GM19239 (cell line): ENCODE measurements at regions not wholly inside any gene's neighbourhood (a gene's known extent, or its start where the extent isn't known, plus 50 kb on each side); places are given as distances from the start of the nearest gene placed in this dataset.

Experiments used
- DNase-seq: peaks from one replicate; pipeline ENCODE4 v3.0.0; 2011; ENCODE audit warnings: low spot score; ENCODE audit not compliant: insufficient read length
- FAIRE-seq: peaks from 2 replicates; lab custom pipeline; 2011; peaks lifted over from hg19 to GRCh38; lab: Jason Lieb, UNC

GRCh38 chr20:60822699-60823607 is 429.1 kb upstream of the CDH4 start:
- DNase-seq (no peak), FAIRE-seq (no peak)

GRCh38 chr20:60835876-60836275 is 416.2 kb upstream of the CDH4 start:
- DNase-seq (no peak), FAIRE-seq (no peak)

- DNase-seq (no peak), FAIRE-seq (no peak)
Observed at GRCh38 chr20:60837173-60837770, 414.8 kb upstream of the CDH4 start.

- DNase-seq = no peak
- no peak for FAIRE-seq
Observed at GRCh38 chr20:60838297-60838696, 413.8 kb upstream of the CDH4 start.

GRCh38 chr20:60840971-60841370 is 411.1 kb upstream of the CDH4 start:
- FAIRE-seq (no peak), DNase-seq (no peak)

DNA sequence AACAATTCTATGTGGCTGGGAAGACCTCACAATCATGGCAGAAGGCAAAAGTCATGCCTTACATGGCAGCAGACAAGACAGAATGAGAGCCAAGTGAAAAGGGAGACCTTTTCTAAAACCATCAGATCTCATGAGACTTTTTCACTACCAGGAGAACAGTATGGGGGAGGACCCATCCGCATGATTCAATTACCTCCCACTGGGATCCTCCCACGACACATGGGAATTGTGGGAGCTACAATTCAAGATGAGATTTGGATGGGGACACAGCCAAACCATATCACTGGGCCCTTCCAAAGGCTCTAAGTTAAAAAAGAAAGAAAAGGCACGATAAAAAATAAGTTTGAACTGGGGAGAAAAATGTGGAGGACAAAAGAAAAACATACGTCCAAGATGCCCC is 406.9 kb upstream of the CDH4 start:
- DNase-seq = no peak

DNA sequence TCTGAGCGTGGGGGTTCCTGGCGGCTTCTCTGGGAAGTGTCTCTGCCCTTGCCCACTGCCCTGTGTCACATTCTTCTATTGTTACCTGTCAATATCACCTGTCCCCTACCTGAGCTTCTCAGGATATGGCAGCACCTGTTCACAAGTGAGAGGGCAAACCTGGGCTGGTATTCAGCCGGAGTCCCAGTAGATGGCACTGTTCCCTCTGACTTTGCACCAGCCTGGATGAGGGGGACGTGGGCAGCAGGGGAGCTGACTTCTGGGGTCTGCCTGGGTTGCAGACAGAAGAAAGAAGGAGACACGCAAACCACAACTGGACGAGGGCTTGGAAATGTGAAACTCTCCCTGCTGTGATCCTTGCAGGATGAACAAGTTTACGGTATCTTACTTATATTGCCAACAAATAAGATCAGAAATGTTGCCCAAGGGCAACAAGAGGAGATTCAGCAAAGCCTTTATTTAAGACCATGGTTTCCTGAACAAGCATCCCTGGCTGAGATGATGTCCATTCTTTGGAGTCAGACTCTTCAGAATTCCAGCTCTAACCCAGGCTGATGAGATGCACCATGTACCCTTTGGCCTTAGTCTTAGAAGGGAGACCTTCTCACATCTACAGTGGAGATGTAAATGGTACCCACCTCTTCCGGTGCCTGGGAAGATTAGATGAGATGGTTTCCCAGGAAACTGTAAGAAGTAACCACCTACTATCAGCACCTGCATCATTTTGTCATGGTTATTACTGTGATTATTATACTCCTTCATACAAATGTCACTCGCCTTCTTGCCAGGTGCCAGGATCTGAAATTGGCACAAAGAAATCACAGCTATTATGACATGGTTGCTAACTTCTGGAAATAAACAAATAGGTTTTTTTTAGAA is 400.0 kb upstream of the CDH4 start:
- FAIRE-seq (no peak), DNase-seq (no peak)

More for the DNA sequence above, 406.9 kb upstream of the CDH4 start:
- FAIRE-seq = no peak

GRCh38 chr20:60857708-60858107 is 394.4 kb upstream of the CDH4 start:
- no peak for DNase-seq

DNA sequence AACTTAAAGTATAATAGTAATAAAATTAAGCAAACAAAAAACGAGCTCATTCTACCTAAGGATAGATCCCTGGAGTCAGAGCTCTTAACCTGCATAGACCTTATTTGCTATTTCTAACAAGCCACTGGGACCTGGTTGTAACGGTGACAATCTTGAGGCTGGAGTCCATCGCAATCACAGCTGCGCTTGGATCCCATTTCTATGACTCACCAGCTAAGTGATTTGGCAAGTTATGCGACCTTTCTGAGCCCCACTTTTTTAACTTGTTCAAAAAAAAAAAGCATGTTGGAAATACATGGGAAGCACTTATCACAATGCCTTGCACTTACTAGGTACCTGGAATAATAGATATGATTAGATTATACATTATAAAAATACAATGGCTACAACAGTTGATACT is 389.5 kb upstream of the CDH4 start:
- DNase-seq (no peak), FAIRE-seq (no peak)

More at GRCh38 chr20:60857708-60858107, 394.4 kb upstream of the CDH4 start:
- FAIRE-seq = no peak

DNA sequence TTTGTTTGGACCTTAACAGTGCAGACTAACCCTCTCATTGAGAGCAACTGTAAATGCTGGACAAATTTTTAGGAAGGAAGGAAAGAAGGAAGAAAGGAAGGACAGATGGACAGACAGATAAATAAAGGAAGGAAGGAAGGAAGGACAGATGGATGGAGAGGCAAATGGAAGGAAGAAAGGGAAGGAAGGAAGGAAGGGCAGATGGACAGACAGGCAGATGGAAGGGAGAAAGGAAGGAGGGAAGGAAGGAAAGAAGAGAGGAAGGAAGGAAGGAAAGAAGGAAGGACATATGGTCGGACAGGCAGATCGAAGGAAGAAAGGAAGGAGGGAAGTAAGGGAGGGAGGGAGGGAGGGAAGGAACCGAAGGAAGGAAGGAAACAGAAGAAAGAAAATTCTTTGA is 388.5 kb upstream of the CDH4 start:
- no peak for DNase-seq
- FAIRE-seq = no peak

DNA sequence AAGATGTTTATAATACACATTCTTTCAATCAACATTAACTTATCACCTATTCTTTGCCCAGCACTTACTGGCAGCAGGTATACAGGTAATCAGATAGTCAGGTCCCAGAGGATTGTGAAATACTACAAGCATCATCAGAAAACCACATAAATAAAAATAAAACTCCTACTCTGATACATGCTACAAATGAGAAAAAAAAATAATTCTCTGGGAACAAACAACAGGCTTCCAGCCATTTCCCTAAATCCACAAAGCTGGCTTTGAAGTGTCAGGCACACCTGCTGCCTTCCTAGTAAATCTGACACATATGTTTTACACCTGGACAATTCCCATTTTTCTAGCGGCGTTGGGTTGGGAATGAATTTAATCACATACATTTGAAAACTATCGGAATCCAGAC is 384.5 kb upstream of the CDH4 start:
- FAIRE-seq = no peak
- DNase-seq = no peak

GRCh38 chr20:60868316-60868891 is 383.7 kb upstream of the CDH4 start:
- FAIRE-seq (no peak), DNase-seq (no peak)

DNA sequence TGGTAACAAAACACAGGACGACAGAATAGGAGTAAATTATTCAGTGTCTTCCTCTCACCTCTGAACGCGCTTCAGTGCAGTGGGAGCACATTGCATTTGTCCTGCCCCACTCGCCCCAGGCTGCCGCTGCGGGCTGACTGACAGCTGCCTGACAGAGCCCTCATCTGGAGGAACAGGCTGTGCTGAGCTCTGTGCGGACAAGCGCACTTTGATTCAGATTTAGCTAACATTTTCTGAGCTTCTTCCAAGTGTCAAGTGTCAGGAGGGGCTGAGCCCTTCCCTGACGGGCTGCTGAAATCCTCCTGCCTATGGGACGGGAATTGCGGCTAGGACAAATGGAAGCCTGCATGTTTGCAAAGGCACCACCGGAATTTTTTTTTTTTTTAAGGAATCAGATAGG is 383.0 kb upstream of the CDH4 start:
- FAIRE-seq = no peak
- no peak for DNase-seq

- DNase-seq (no peak), FAIRE-seq (no peak)
Observed at GRCh38 chr20:60869625-60870024, 382.4 kb upstream of the CDH4 start.

GRCh38 chr20:60870040-60870439 is 382.0 kb upstream of the CDH4 start:
- DNase-seq (no peak), FAIRE-seq (no peak)

GRCh38 chr20:60872224-60872623 is 379.8 kb upstream of the CDH4 start:
- FAIRE-seq = no peak
- no peak for DNase-seq

DNA sequence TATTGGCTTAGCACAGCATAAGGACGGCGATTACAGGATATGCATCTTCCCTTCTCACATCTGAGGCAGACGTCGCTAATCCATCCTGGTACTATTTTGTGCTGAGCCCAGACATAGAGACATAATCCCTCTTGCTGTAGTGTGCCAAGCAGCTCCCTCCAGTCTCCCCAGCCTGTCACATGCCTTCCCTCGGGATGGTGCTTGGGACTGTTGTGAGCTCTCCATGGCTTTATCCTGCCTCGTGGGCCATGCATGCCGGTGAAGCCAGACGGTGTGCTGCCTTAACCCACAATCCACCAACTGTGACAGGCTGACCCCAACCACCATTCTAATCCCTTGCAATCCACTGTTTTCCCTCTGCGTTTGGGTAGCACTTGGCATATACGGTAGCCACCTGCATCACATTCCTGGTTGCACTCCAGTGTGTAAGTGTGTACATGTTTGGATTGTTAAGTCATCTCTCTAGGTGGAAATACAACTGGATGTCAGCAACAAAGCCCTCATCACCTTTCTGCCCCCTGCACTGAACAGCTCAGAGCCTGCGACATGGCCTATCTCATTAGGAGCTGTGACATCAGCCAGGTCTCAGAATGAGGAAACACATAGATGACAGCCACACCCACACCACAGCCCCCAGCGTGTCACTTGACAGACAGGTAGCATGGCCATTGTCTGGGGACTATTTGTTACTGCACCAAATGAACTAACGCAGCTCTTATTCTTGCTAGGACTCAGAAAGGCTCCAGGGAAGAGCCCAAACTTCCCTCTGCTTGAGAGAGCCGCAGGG is 374.8 kb upstream of the CDH4 start:
- DNase-seq = no peak
- no peak for FAIRE-seq

DNA sequence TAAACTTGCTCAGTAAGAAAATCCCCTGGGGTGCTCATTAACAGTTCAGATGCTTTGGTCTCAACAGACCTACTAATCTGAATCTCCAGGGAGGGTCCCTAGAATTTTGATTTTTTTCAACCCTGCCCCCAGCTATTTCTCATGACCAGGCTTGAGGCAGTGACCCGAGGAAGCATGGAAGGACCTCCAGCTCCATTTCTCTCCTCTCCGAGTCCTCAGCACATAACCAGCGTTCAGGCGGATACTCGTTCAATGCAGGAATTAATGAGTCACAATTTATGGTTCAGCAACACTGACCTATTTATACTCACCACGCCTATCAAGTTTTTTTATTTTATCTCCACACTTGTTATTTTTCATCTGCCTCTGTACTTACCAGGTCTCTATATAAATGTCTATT is 369.2 kb upstream of the CDH4 start:
- no peak for DNase-seq
- no peak for FAIRE-seq

GRCh38 chr20:60883496-60883895 is 368.6 kb upstream of the CDH4 start:
- DNase-seq (no peak), FAIRE-seq (no peak)

DNA sequence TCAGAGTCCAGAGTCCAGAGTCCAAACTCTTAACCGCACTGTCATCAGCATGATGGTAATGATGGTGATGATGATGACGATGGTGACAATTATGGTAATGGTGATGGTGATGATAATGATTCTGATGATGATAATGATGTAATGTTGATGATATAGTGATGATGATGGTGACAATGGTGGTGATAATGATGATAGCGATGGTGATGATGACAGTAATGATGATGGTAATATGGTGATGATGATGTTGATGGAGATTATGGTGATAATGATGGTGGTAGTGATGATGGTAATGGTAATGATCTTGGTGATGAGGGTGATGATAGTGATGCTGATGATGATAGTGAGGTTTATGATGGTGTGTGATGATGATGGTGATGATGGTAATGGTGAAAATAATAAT is 367.8 kb upstream of the CDH4 start:
- no peak for DNase-seq
- FAIRE-seq = no peak
